NCI-H2107 treated with DMSO at 0.1 percent for 48 hours (cell line): ENCODE measurements at regions not wholly inside any gene's neighbourhood (a gene's known extent, or its start where the extent isn't known, plus 50 kb on each side); places are given as distances from the start of the nearest gene placed in this dataset.
A peak's percentile ranks its signal among the peaks of the same experiment; 100 is the strongest.
"Not testable (repeated sequence)": the region's sequence is repeated elsewhere in the genome, so short reads cannot be mapped to it uniquely, and the experiment has no call there.

Experiments
- DNase-seq: peaks from one replicate; lab custom pipeline; 2025; ENCODE audit not compliant: unreplicated experiment; lab: John Stamatoyannopoulos, UW

GRCh38 chr7:148507787-148508186 lies 82.8 kb upstream of the C7orf33 start:
- DNase-seq, result no peak

- no peak for DNase-seq
Measured at GRCh38 chr7:148514236-148514635, 76.3 kb upstream of the C7orf33 start.

- DNase-seq, result no peak
Measured at GRCh38 chr7:148515237-148515636, 75.3 kb upstream of the C7orf33 start.

GRCh38 chr7:148515728-148516695 lies 74.6 kb upstream of the C7orf33 start:
- no peak for DNase-seq

- DNase-seq, result not testable (repeated sequence)
Measured at GRCh38 chr7:148519386-148519785, 71.2 kb upstream of the C7orf33 start.

GRCh38 chr7:148521271-148521670 lies 69.3 kb upstream of the C7orf33 start:
- no peak for DNase-seq

GRCh38 chr7:148523550-148523949 lies 67.0 kb upstream of the C7orf33 start:
- DNase-seq, result no peak

- DNase-seq, result no peak
Measured at GRCh38 chr7:148524479-148525224, 65.9 kb upstream of the C7orf33 start.

- DNase-seq, result peak; percentile 58
Measured at GRCh38 chr7:148527717-148528168, 62.8 kb upstream of the C7orf33 start.

- no peak for DNase-seq
Measured at GRCh38 chr7:148535217-148535616, 55.3 kb upstream of the C7orf33 start.

GRCh38 chr7:148537435-148537834 lies 53.1 kb upstream of the C7orf33 start:
- DNase-seq, result no peak

GRCh38 chr7:148540041-148540738 lies 50.4 kb upstream of the C7orf33 start:
- no peak for DNase-seq
